Ammon's horn (tissue), 1 donor: ENCODE measurements at regions not wholly inside any gene's neighbourhood (a gene's known extent, or its start where the extent isn't known, plus 50 kb on each side); places are given as distances from the start of the nearest gene placed in this dataset.
"Not testable (repeated sequence)": the region's sequence is repeated elsewhere in the genome, so short reads cannot be mapped to it uniquely, and the experiment has no call there.

Source experiments
- DNase-seq: peaks from one replicate; pipeline ENCODE4 v3.0.0-alpha.2; 2016; ENCODE audit warnings: low spot score

- no peak for DNase-seq
Measured at GRCh38 chr5:1958211-1959010, 75.7 kb upstream of the IRX4 start.

GRCh38 chr5:1955586-1955985, 72.9 kb upstream of the IRX4 start:
- no peak for DNase-seq

- DNase-seq = not testable (repeated sequence)
Measured at GRCh38 chr5:1953710-1954109, 71.0 kb upstream of the IRX4 start.

- DNase-seq = no peak
Measured at GRCh38 chr5:1952444-1953099, 69.8 kb upstream of the IRX4 start.

- DNase-seq = no peak
Measured at GRCh38 chr5:1952021-1952420, 69.3 kb upstream of the IRX4 start.

- no peak for DNase-seq
Measured at GRCh38 chr5:1951165-1951816, 68.6 kb upstream of the IRX4 start.

- DNase-seq = no peak
Measured at GRCh38 chr5:1950708-1951103, 68.0 kb upstream of the IRX4 start.

GRCh38 chr5:1950096-1950707, 67.5 kb upstream of the IRX4 start:
- DNase-seq = no peak

- no peak for DNase-seq
Measured at GRCh38 chr5:1949253-1949652, 66.5 kb upstream of the IRX4 start.

GRCh38 chr5:1948663-1949191, 66.0 kb upstream of the IRX4 start:
- DNase-seq = no peak

GRCh38 chr5:1948111-1948510, 65.4 kb upstream of the IRX4 start:
- DNase-seq = no peak

- no peak for DNase-seq
Measured at GRCh38 chr5:1946776-1947175, 64.1 kb upstream of the IRX4 start.

GRCh38 chr5:1946122-1946677, 63.5 kb upstream of the IRX4 start:
- no peak for DNase-seq

- no peak for DNase-seq
Measured at GRCh38 chr5:1945606-1946005, 62.9 kb upstream of the IRX4 start.

GRCh38 chr5:1944408-1944807, 61.7 kb upstream of the IRX4 start:
- DNase-seq = no peak

- no peak for DNase-seq
Measured at GRCh38 chr5:1943481-1943880, 60.8 kb upstream of the IRX4 start.

- no peak for DNase-seq
Measured at GRCh38 chr5:1942630-1943029, 59.9 kb upstream of the IRX4 start.

GRCh38 chr5:1942158-1942557, 59.4 kb upstream of the IRX4 start:
- DNase-seq = no peak

- no peak for DNase-seq
Measured at GRCh38 chr5:1939256-1939655, 56.5 kb upstream of the IRX4 start.

- DNase-seq = no peak
Measured at GRCh38 chr5:1938310-1939000, 55.7 kb upstream of the IRX4 start.

- DNase-seq = no peak
Measured at GRCh38 chr5:1937590-1937989, 54.9 kb upstream of the IRX4 start.

GRCh38 chr5:1936901-1937300, 54.2 kb upstream of the IRX4 start:
- DNase-seq = no peak
